H1 (cell line): ENCODE measurements at regions not wholly inside any gene's neighbourhood (a gene's known extent, or its start where the extent isn't known, plus 50 kb on each side); places are given as distances from the start of the nearest gene placed in this dataset.

ENCODE experiments used
- CTCF ChIA-PET: fragments of 300-600 bp; sonication (Branson Sonifier 250); formaldehyde crosslinking; loops from one replicate; lab custom pipeline; 2021; ENCODE audit not compliant: partially characterized antibody; lab: Charles Lee
- POLR2A ChIA-PET: fragments of 300-600 bp; sonication (Branson Sonifier 250); formaldehyde crosslinking; loops from one replicate; lab custom pipeline; 2021; ENCODE audit warnings: inconsistent platforms; ENCODE audit not compliant: partially characterized antibody; lab: Charles Lee
- DNase-seq, 2 experiments: peaks; one replicate each; pipeline versions ENCODE4 v3.0.0 to v3.0.0-alpha.2; 2010 to 2022; ENCODE audit warnings: low spot score in 2 of 2, low read depth in 1 of 2, mixed read lengths in 1 of 2
- FAIRE-seq: peaks from 2 replicates; lab custom pipeline; 2011; peaks lifted over from hg19 to GRCh38; lab: Jason Lieb, UNC
- H2AFZ ChIP-seq: 2 replicates; pipeline ENCODE4 v1.8.1; 2012; ENCODE audit warnings: low read length, inconsistent platforms
- H2AK5ac ChIP-seq: 2 replicates; pipeline ENCODE4 v1.6.1; 2013; ENCODE audit warnings: low read depth, low read length
- H2BK120ac ChIP-seq: replicated peaks from 2 replicates; pipeline ENCODE3; 2013; ENCODE audit warnings: low read depth, low read length, inconsistent platforms
- H2BK12ac ChIP-seq: 2 replicates; pipeline ENCODE4 v1.6.1; 2013; ENCODE audit warnings: low read depth, low read length
- H2BK15ac ChIP-seq: 2 replicates; pipeline ENCODE4 v1.6.1; 2013; ENCODE audit warnings: low read length
- H2BK20ac ChIP-seq: 2 replicates; pipeline ENCODE4 v1.6.1; 2013; ENCODE audit warnings: low read length
- H2BK5ac ChIP-seq: 2 replicates; pipeline ENCODE4 v1.6.1; 2013; ENCODE audit warnings: low read depth, low read length
- H3K14ac ChIP-seq: 2 replicates; pipeline ENCODE4 v1.6.1; 2013; ENCODE audit warnings: inconsistent platforms; ENCODE audit not compliant: insufficient read length
- H3K18ac ChIP-seq: 2 replicates; pipeline ENCODE4 v1.6.1; 2013; ENCODE audit warnings: low read length; ENCODE audit errors: extremely low read depth
- H3K23ac ChIP-seq: 2 replicates; pipeline ENCODE4 v1.6.1; 2013; ENCODE audit warnings: inconsistent platforms; ENCODE audit not compliant: insufficient read length
- H3K23me2 ChIP-seq: 2 replicates; pipeline ENCODE4 v1.6.1; 2013; ENCODE audit warnings: low read depth, low read length
- H3K27ac ChIP-seq: 2 replicates; pipeline ENCODE4 v1.6.1; 2011; ENCODE audit warnings: low read depth, low read length, inconsistent platforms
- H3K27me3 ChIP-seq, 4 experiments: replicated peaks in 1 of 4; 1 replicate in 1 of 4; 2 replicates in 3 of 4; pipeline versions ENCODE4 v1.6.1 to v1.8.1; 2011 to 2013; ENCODE audit warnings: low read length in 3 of 4, mild to moderate bottlenecking in 3 of 4, inconsistent platforms in 2 of 4, mixed read lengths in 2 of 4, moderate library complexity in 1 of 4; ENCODE audit not compliant: control insufficient read depth in 3 of 4, insufficient read depth in 3 of 4; ENCODE audit errors: extremely low read depth in 1 of 4
- H3K36me3 ChIP-seq, 4 experiments: 2 replicates each; pipeline versions ENCODE4 v1.6.1 to v1.8.1; 2011 to 2013; ENCODE audit warnings: mild to moderate bottlenecking in 4 of 4, low read length in 3 of 4, moderate library complexity in 2 of 4, control low read depth in 1 of 4, inconsistent platforms in 1 of 4; ENCODE audit not compliant: insufficient read depth in 4 of 4, control insufficient read depth in 2 of 4
- H3K4ac ChIP-seq: replicated peaks from 2 replicates; pipeline ENCODE3; 2013; ENCODE audit warnings: low read length, low read depth, mixed read lengths, inconsistent platforms; ENCODE audit not compliant: insufficient read length
- H3K4me1 ChIP-seq, 4 experiments: replicated peaks in 1 of 4; 1 replicate in 1 of 4; 2 replicates in 3 of 4; pipeline versions ENCODE4 v1.6.1 to v1.8.1; 2011 to 2013; ENCODE audit warnings: low read length in 3 of 4, inconsistent platforms in 2 of 4, mixed read lengths in 1 of 4; ENCODE audit not compliant: insufficient read depth in 4 of 4, control insufficient read depth in 3 of 4
- H3K4me2 ChIP-seq, 2 experiments: 2 replicates each; pipeline versions ENCODE4 v1.6.1 to v1.8.1; 2011 to 2013; ENCODE audit warnings: low read depth in 2 of 2, low read length in 2 of 2, control low read depth in 1 of 2, inconsistent platforms in 1 of 2, mild to moderate bottlenecking in 1 of 2; ENCODE audit not compliant: insufficient read depth in 1 of 2
- H3K4me3 ChIP-seq, 4 experiments: fragments of 200-600, 300-600 bp in 1 of 4; sonication (generic), shearing (Covaris generic), sonication (Bioruptor Twin) in 1 of 4; 2 replicates each; pipeline versions ENCODE4 v1.5.1 to v1.8.1; 2011 to 2016; ENCODE audit warnings: low read length in 4 of 4, low read depth in 3 of 4, control low read depth in 2 of 4, inconsistent platforms in 2 of 4, mild to moderate bottlenecking in 2 of 4, mixed read lengths in 1 of 4, moderate library complexity in 1 of 4; ENCODE audit not compliant: insufficient read depth in 2 of 4; ENCODE audit errors: extremely low read depth in 1 of 4
- H3K56ac ChIP-seq: replicated peaks from 2 replicates; pipeline ENCODE3; 2013; ENCODE audit warnings: low read depth, mild to moderate bottlenecking, mixed read lengths, low read length, inconsistent platforms; ENCODE audit not compliant: insufficient read length
- H3K79me1 ChIP-seq: 2 replicates; pipeline ENCODE4 v1.6.1; 2013; ENCODE audit warnings: low read depth, low read length, control low read depth
- H3K79me2 ChIP-seq, 2 experiments: 2 replicates each; pipeline versions ENCODE4 v1.6.1 to v1.8.1; 2012 to 2013; ENCODE audit warnings: low read length in 2 of 2, mild to moderate bottlenecking in 2 of 2, inconsistent platforms in 1 of 2; ENCODE audit not compliant: insufficient read depth in 2 of 2, control insufficient read depth in 1 of 2
- H3K9ac ChIP-seq, 4 experiments: replicated peaks in 1 of 4; 1 replicate in 1 of 4; 2 replicates in 3 of 4; pipeline versions ENCODE4 v1.6.1 to v1.8.1; 2011 to 2013; ENCODE audit warnings: low read depth in 3 of 4, low read length in 3 of 4, control low read depth in 2 of 4, mild to moderate bottlenecking in 2 of 4, moderate library complexity in 2 of 4, inconsistent platforms in 1 of 4; ENCODE audit errors: extremely low read depth in 1 of 4
- H3K9me3 ChIP-seq, 2 experiments: 2 replicates each; pipeline versions ENCODE4 v1.6.1 to v1.8.1; 2012 to 2013; ENCODE audit warnings: mild to moderate bottlenecking in 2 of 2, moderate library complexity in 2 of 2, control low read depth in 1 of 2, inconsistent platforms in 1 of 2, low read depth in 1 of 2, low read length in 1 of 2, mixed read lengths in 1 of 2; ENCODE audit not compliant: insufficient read depth in 2 of 2
- H4K20me1 ChIP-seq, 2 experiments: replicated peaks in 1 of 2; 2 replicates each; pipeline versions ENCODE3 to v1.8.1; 2011 to 2013; ENCODE audit warnings: inconsistent platforms in 2 of 2, low read length in 2 of 2, mild to moderate bottlenecking in 1 of 2; ENCODE audit not compliant: insufficient read depth in 2 of 2, control insufficient read depth in 1 of 2
- H4K5ac ChIP-seq: 2 replicates; pipeline ENCODE4 v1.6.1; 2013; ENCODE audit warnings: low read length, low read depth, mixed read lengths, inconsistent platforms; ENCODE audit not compliant: insufficient read length
- H4K8ac ChIP-seq: 2 replicates; pipeline ENCODE4 v1.8.0; 2013; ENCODE audit warnings: mild to moderate bottlenecking, moderate library complexity, low read length, inconsistent platforms; ENCODE audit not compliant: insufficient read depth; ENCODE audit errors: extremely low read depth
- H4K91ac ChIP-seq: replicated peaks from 2 replicates; pipeline ENCODE3; 2013; ENCODE audit warnings: low read length, mixed read lengths, inconsistent platforms; ENCODE audit not compliant: insufficient read length
- CEBPB ChIP-seq: IDR thresholded peaks from 2 replicates; pipeline ENCODE4 v1.6.1; 2012; ENCODE audit warnings: low read depth, low read length
- RBBP5 ChIP-seq: IDR thresholded peaks from 2 replicates; pipeline ENCODE4 v1.7.1; 2012; ENCODE audit warnings: low read depth, mild to moderate bottlenecking, inconsistent platforms, low read length, moderate library complexity, borderline replicate concordance
- SIX5 ChIP-seq: IDR thresholded peaks from 2 replicates; pipeline ENCODE4 v1.6.1; 2011; ENCODE audit warnings: mild to moderate bottlenecking, low read depth, low read length
- SP1 ChIP-seq: IDR thresholded peaks from 2 replicates; pipeline ENCODE4 v1.6.1; 2011; ENCODE audit warnings: low read depth, low read length
- SRF ChIP-seq: IDR thresholded peaks from 2 replicates; pipeline ENCODE4 v1.6.1; 2011; ENCODE audit warnings: mild to moderate bottlenecking, low read depth, low read length, moderate library complexity
- TAF1 ChIP-seq: IDR thresholded peaks from 2 replicates; pipeline ENCODE4 v1.6.1; 2011; ENCODE audit warnings: mild to moderate bottlenecking, low read depth, low read length
- WGBS, 2 experiments: shearing (Covaris generic) in 1 of 2; methylation state at CpG; one replicate each; pipeline versions ENCODE4 v1.1.6 to v1.1.7; 2013 to 2015; ENCODE audit warnings: low lambda C conversion rate in 2 of 2, mixed read lengths in 2 of 2, inconsistent platforms in 1 of 2, low coverage in 1 of 2, missing lambda C conversion rate in 1 of 2; ENCODE audit not compliant: insufficient replicate concordance in 2 of 2, insufficient coverage in 1 of 2, insufficient read length in 1 of 2; ENCODE audit errors: extremely low coverage in 1 of 2, missing lambda C conversion rate in 1 of 2; 5-methylcytosine and 5-hydroxymethylcytosine counted together

- no peak overlapping the region for H4K8ac ChIP-seq
- H3K79me1 ChIP-seq: no peaks in the 10 kb centered on the region
- H2AFZ ChIP-seq: no peak overlapping the region
- no peaks in the 10 kb centered on the region for H3K36me3 ChIP-seq
- H3K9me3 ChIP-seq: peaks cover 0 to 3% of the 10 kb centered on the region in 2 experiments; a peak in 1 of 4 replicates
- H2BK12ac ChIP-seq: no peak overlapping the region
- no peak overlapping the region for H2BK120ac ChIP-seq
- H3K9ac ChIP-seq: no peak overlapping the region
- H3K79me2 ChIP-seq: no peaks in the 10 kb centered on the region
- H3K27me3 ChIP-seq: no peaks in the 10 kb centered on the region
- H3K14ac ChIP-seq: no peak overlapping the region
- H4K91ac ChIP-seq: no peak overlapping the region
- H3K4me2 ChIP-seq: no peak overlapping the region
- H3K4me1 ChIP-seq: no peaks in the 10 kb centered on the region
- H2BK20ac ChIP-seq: no peak overlapping the region
- H3K23me2 ChIP-seq: no peaks in the 10 kb centered on the region
- 94% methylated on average over 4 of the region's 4 CpGs; no CpG with 5 or more reads in 1 of the 2 experiments for WGBS, 2 experiments
- ChIA-PET POLR2A (no interaction called here), CTCF (interaction anchor here (0.6 to 3.1 kb wide), 2 partner anchors 11 to 14 kb away, joined by 3 to 17 read pairs; no protein-coding TSS in a partner anchor)
- no peak overlapping the region for H3K56ac ChIP-seq
- no peaks in the 10 kb centered on the region for H4K20me1 ChIP-seq
- no peak for FAIRE-seq
- DNase-seq: no peak
- no peak overlapping the region for H2BK5ac ChIP-seq
- no peak overlapping the region for H4K5ac ChIP-seq
- no peak overlapping the region for H3K27ac ChIP-seq
- H3K18ac ChIP-seq: no peak overlapping the region
- H3K4ac ChIP-seq: no peak overlapping the region
- H3K23ac ChIP-seq: no peak overlapping the region
- no peak overlapping the region for H2AK5ac ChIP-seq
- no peak overlapping the region for H3K4me3 ChIP-seq
- no peak overlapping the region for H2BK15ac ChIP-seq
- TF ChIP-seq TAF1 (no peak), SIX5 (no peak), SP1 (no peak), CEBPB (no peak), RBBP5 (no peak), SRF (no peak)
Observed at GRCh38 chr16:17589898-17590297, 119.1 kb upstream of the XYLT1 start.
